ENCODE measurements at regions not wholly inside any gene's neighbourhood (a gene's known extent, or its start where the extent isn't known, plus 50 kb on each side); places are given as distances from the start of the nearest gene placed in this dataset.

DNA sequence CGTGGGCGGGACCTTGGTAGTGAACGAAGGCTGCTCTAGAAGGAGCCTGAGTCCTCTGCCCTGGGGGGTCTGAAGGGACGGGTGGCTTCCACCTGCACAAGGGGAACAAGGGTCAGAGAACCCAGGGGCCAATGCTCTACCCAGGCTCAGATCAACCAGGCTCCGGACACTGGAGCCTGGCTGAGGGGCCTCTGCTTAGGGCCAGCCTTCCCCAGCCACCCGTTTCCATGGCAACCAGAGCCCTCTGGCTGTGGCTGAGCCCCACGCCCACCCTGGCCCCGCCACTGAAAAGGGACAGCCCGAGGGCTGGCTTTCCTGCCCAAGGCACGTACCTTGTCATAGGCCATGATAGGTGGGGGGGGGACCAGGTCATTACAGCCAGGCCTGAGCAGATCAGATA is 724.6 kb downstream of the PTPRU start:
- TF ChIP-seq CTCF (IDR thresholded peaks at IDR 0.05), result no peak
- TF ChIP-seq EP300 (IDR thresholded peaks at IDR 0.05), result no peak
